Pancreas (tissue), 10 donors: ENCODE measurements at regions not wholly inside any gene's neighbourhood (a gene's known extent, or its start where the extent isn't known, plus 50 kb on each side); places are given as distances from the start of the nearest gene placed in this dataset.

ENCODE experiments used
- ATAC-seq, 4 donors: fragments of 200-7000 bp; cut with Tn5 transposase; one replicate each; pipeline versions ENCODE4 v1.8.0 to v1.9.1; 2020; ENCODE audit warnings: mild to moderate bottlenecking in 4 of 4, moderate library complexity in 4 of 4
- DNase-seq, 6 donors: peaks; one replicate each; pipeline ENCODE4 v3.0.0-alpha.2; 2020
- FAIRE-seq: peaks from 2 replicates; lab custom pipeline; 2012; peaks lifted over from hg19 to GRCh38; lab: Jason Lieb, UNC
- H3K27ac ChIP-seq, 4 donors: fragments of 200-600 bp; sonication (generic); 1 replicate in 3 of 4; 2 replicates in 1 of 4; pipeline versions ENCODE4 v1.5.0 to v1.8.0; 2020
- H3K27me3 ChIP-seq, 4 donors: fragments of 200-600 bp; one replicate each; pipeline ENCODE4 v1.8.0; 2021
- H3K36me3 ChIP-seq, 3 donors: fragments of 200-600 bp; sonication (generic) in 1 of 3; one replicate each; pipeline versions ENCODE4 v1.5.0 to v1.8.0; 2020 to 2021
- H3K4me1 ChIP-seq, 3 donors: fragments of 200-600 bp; one replicate each; pipeline ENCODE4 v1.8.0; 2021
- H3K4me3 ChIP-seq, 4 donors: fragments of 200-600 bp; sonication (generic) in 2 of 4; one replicate each; pipeline versions ENCODE4 v1.5.0 to v1.8.0; 2020 to 2021
- H3K9me3 ChIP-seq, 4 donors: fragments of 200-600 bp; one replicate each; pipeline ENCODE4 v1.8.0; 2021
- CTCF ChIP-seq, 4 donors: fragments of 200-600 bp; sonication (generic) in 3 of 4; IDR thresholded peaks; one replicate each; pipeline versions ENCODE4 v1.5.0 to v1.8.0; 2021; ENCODE audit warnings: antibody characterized with exemption in 4 of 4
- WGBS, 2 donors: extraction: QIAGEN DNeasy Blood & Tissue Kit; methylation state at CpG; one replicate each; pipeline ENCODE4 v1.1.7; 2013; 5-methylcytosine and 5-hydroxymethylcytosine counted together
- intact Hi-C, 3 donors: fragments of 100-400 bp; cut with DNase I; formaldehyde crosslinking; loops; one replicate each; pipeline versions ENCODE4 v1.11.1 to v1.14.2; 2022
- donor health status: healthy with polysubstance abuse.
- donor health status: DM: no; HTN: no; CAD: no; lungs with moderate emphysema.
- donor health status: DM: no; HTN: no; CAD: no.
- donor health status: control.
- donor health status: control.
- donor health status: Bipolar disorder and iron deficiency.
- donor health status: DM: yes; HTN: yes; CAD: no.
- donor health status: DM: no; HTN: no; CAD: no.
- donor health status: DM: no; HTN: no; CAD: no.
- donor health status: DM: yes; HTN: yes; CAD: no.

GRCh38 chr6:130620338-130620781 is 206.8 kb upstream of the SMLR1 start:
- no peak for TF ChIP-seq CTCF (IDR thresholded peaks at IDR 0.05)
- no peak for FAIRE-seq

GRCh38 chr6:130622142-130622541 is 205.1 kb upstream of the SMLR1 start:
- Histone ChIP-seq H3K27me3 (no peaks in the 10 kb centered on the region), H3K4me3 (no peak overlapping the region), H3K4me1 (no peaks in the 10 kb centered on the region), H3K9me3 (no peaks in the 10 kb centered on the region), H3K36me3 (no peaks in the 10 kb centered on the region), H3K27ac (no peak overlapping the region)
- DNase-seq, result no peak
- intact Hi-C loops, result no loop called here
- no peak for FAIRE-seq
- ATAC-seq, result no peak
- no peak for TF ChIP-seq CTCF (IDR thresholded peaks at IDR 0.05)

More at GRCh38 chr6:130620338-130620781, 206.8 kb upstream of the SMLR1 start:
- Histone ChIP-seq H3K9me3 (no peaks in the 10 kb centered on the region), H3K4me1 (no peaks in the 10 kb centered on the region), H3K27ac (no peak overlapping the region), H3K4me3 (no peak overlapping the region), H3K27me3 (no peaks in the 10 kb centered on the region), H3K36me3 (no peaks in the 10 kb centered on the region)
- ATAC-seq (no peak), DNase-seq (no peak)
- 35 to 40% methylated on average over 2 of the region's 2 CpGs for WGBS, 2 donors
- intact Hi-C loops, result no loop called here

- DNase-seq (no peak), ATAC-seq (no peak), FAIRE-seq (no peak)
- WGBS, 2 donors, result 60 to 61% methylated on average over 2 of the region's 2 CpGs
- intact Hi-C loops, result no loop called here
- no peak overlapping the region for H3K4me3 ChIP-seq
- no peaks in the 10 kb centered on the region for H3K4me1 ChIP-seq
- H3K36me3 ChIP-seq, result no peaks in the 10 kb centered on the region
- TF ChIP-seq CTCF (IDR thresholded peaks at IDR 0.05), result no peak
- no peak overlapping the region for H3K27ac ChIP-seq
- no peaks in the 10 kb centered on the region for H3K27me3 ChIP-seq
- no peaks in the 10 kb centered on the region for H3K9me3 ChIP-seq
These were observed 203.2 kb upstream of the SMLR1 start for GRCh38 chr6:130624046-130624445.

- no peak for DNase-seq
- Histone ChIP-seq H3K4me3 (no peak overlapping the region), H3K9me3 (no peaks in the 10 kb centered on the region), H3K36me3 (no peaks in the 10 kb centered on the region), H3K27ac (no peak overlapping the region), H3K27me3 (no peaks in the 10 kb centered on the region), H3K4me1 (no peaks in the 10 kb centered on the region)
- no peak for TF ChIP-seq CTCF (IDR thresholded peaks at IDR 0.05)
- FAIRE-seq, result no peak
- ATAC-seq, result no peak
- WGBS, 2 donors, result 46 to 51% methylated on average over 3 of the region's 3 CpGs
- intact Hi-C loops, result no loop called here
These were observed 201.2 kb upstream of the SMLR1 start for GRCh38 chr6:130625825-130626527.

- Histone ChIP-seq H3K27ac (no peak overlapping the region), H3K27me3 (no peaks in the 10 kb centered on the region), H3K9me3 (no peaks in the 10 kb centered on the region), H3K36me3 (no peaks in the 10 kb centered on the region), H3K4me1 (no peaks in the 10 kb centered on the region), H3K4me3 (no peak overlapping the region)
- no peak for DNase-seq
- intact Hi-C loops, result no loop called here
- WGBS, 2 donors, result 70 to 87% methylated on average over 4 of the region's 4 CpGs
- no peak for TF ChIP-seq CTCF (IDR thresholded peaks at IDR 0.05)
- FAIRE-seq, result no peak
- ATAC-seq, result no peak
These were observed 198.3 kb upstream of the SMLR1 start for GRCh38 chr6:130628862-130629261.
